Ovary (tissue), 3 donors: ENCODE measurements at regions not wholly inside any gene's neighbourhood (a gene's known extent, or its start where the extent isn't known, plus 50 kb on each side); places are given as distances from the start of the nearest gene placed in this dataset.

Experiments
- CTCF ChIP-seq, 3 donors: fragments of 450-650 bp in 2 of 3; fragments of 200-600 bp in 1 of 3; IDR thresholded peaks; one replicate each; pipeline versions ENCODE4 v1.5.1 to v1.8.0; 2016 to 2022; ENCODE audit warnings: antibody characterized with exemption in 3 of 3, mild to moderate bottlenecking in 1 of 3
- EP300 ChIP-seq: sonication (generic); formaldehyde crosslinking; IDR thresholded peaks from one replicate; pipeline ENCODE4 v1.6.1; 2017; ENCODE audit warnings: antibody characterized with exemption
- POLR2A ChIP-seq: fragments of 450-650 bp; IDR thresholded peaks from one replicate; pipeline ENCODE4 v1.6.1; 2017; ENCODE audit warnings: antibody characterized with exemption, mild to moderate bottlenecking, moderate library complexity
- donor health status: DM: no; HTN: no; CAD: no.

- TF ChIP-seq CTCF (IDR thresholded peaks at IDR 0.05) (no peak), EP300 (no peak), POLR2A (no peak)
Observed at GRCh38 chr1:192951691-192952460, 107.3 kb downstream of the UCHL5 start.
